ENCODE measurements at regions not wholly inside any gene's neighbourhood (a gene's known extent, or its start where the extent isn't known, plus 50 kb on each side); places are given as distances from the start of the nearest gene placed in this dataset.

- CTCF ChIA-PET: no interaction called here
- POLR2A ChIA-PET: no interaction called here
- TF ChIP-seq CREM (CRISPR knock-in tag; IDR thresholded peaks at IDR 0.05) (no peak), ZNF263 (CRISPR knock-in tag; IDR thresholded peaks at IDR 0.05; ENCODE audit: low read depth) (no peak), GRHL2 (CRISPR knock-in tag; IDR thresholded peaks at IDR 0.05; ENCODE audit: insufficient replicate concordance, severe bottlenecking) (no peak), TCF7 (CRISPR knock-in tag; IDR thresholded peaks at IDR 0.05; ENCODE audit: low read depth) (no peak)
- H3K4me3 Mint-ChIP-seq: no peak overlapping the region
- H3K36me3 Mint-ChIP-seq: no peaks in the 10 kb centered on the region
- no peaks in the 10 kb centered on the region for H3K27me3 Mint-ChIP-seq (ENCODE audit: low read depth)
- H3K9me3 Mint-ChIP-seq: no peaks in the 10 kb centered on the region
- H3K4me1 Mint-ChIP-seq: peaks cover 21% of the 10 kb centered on the region
- ATAC-seq: no peak
- DNase-seq (ENCODE audit: low spot score): no peak
- no peak overlapping the region for H3K27ac Mint-ChIP-seq
Observed at GRCh38 chr12:22978962-22979361, 354.0 kb downstream of the ETNK1 start.

DNA sequence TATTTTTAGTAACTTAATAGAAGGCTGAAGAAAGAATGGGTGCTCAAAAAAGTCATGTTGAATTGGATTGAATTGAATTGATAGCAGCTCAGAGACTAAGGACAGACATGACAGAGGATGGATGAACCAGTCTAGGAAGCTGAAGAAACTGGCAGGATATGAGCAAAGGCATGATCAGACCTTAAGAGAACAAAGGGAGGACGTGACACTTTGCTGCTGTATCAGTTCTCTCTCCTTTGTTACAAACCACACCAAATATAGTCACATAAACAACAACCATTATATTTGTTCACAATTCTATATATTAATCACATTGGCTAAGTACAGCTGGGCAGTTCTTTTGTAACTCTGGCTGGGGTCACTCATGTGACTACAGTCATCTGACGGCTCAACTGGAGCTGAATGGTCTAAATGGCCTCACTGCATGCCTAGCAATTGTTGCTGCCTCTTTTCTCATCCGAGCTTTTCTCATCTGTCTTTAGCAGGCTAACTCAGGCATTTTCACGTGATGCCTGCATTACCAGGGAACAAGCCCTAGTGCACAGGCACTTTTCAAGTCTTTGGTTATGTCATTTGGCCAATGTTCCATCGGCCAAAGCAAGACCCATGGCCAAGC, 355.0 kb downstream of the ETNK1 start:
- no peaks in the 10 kb centered on the region for H3K9me3 Mint-ChIP-seq
- H3K4me3 Mint-ChIP-seq: no peak overlapping the region
- no peak for ATAC-seq
- POLR2A ChIA-PET: no interaction called here
- no peaks in the 10 kb centered on the region for H3K36me3 Mint-ChIP-seq
- H3K4me1 Mint-ChIP-seq: peaks cover 21% of the 10 kb centered on the region
- H3K27ac Mint-ChIP-seq: no peak overlapping the region
- no peaks in the 10 kb centered on the region for H3K27me3 Mint-ChIP-seq (ENCODE audit: low read depth)
- TF ChIP-seq CBFB (CRISPR knock-in tag; IDR thresholded peaks at IDR 0.05; ENCODE audit: low read depth) (no peak), ZBTB21 (CRISPR knock-in tag; IDR thresholded peaks at IDR 0.05; ENCODE audit: borderline replicate concordance) (no peak), ZNF416 (CRISPR knock-in tag; IDR thresholded peaks at IDR 0.05) (no peak), SOX15 (CRISPR knock-in tag; IDR thresholded peaks at IDR 0.05) (no peak)
- no peak for DNase-seq (ENCODE audit: low spot score)
- CTCF ChIA-PET: no interaction called here

- ChIA-PET CTCF (interaction anchor here (0.7 to 1.5 kb wide), 4 partner anchors 10 to 123 kb away, joined by 3 to 4 read pairs (median 3); no protein-coding TSS in a partner anchor), POLR2A (no interaction called here)
- no peak for DNase-seq (ENCODE audit: low spot score)
- H3K27me3 Mint-ChIP-seq (ENCODE audit: low read depth): no peaks in the 10 kb centered on the region
- H3K36me3 Mint-ChIP-seq: no peaks in the 10 kb centered on the region
- peaks cover 21% of the 10 kb centered on the region for H3K4me1 Mint-ChIP-seq
- no peak overlapping the region for H3K4me3 Mint-ChIP-seq
- no peaks in the 10 kb centered on the region for H3K9me3 Mint-ChIP-seq
- no peak overlapping the region for H3K27ac Mint-ChIP-seq
- TF ChIP-seq SOX15 (CRISPR knock-in tag; IDR thresholded peaks at IDR 0.05) (no peak), ZNF317 (CRISPR knock-in tag; IDR thresholded peaks at IDR 0.05; ENCODE audit: borderline replicate concordance, low read depth) (no peak), ZNF425 (CRISPR knock-in tag; conservative IDR thresholded peaks at IDR 0.05) (no peak), GABPB1 (CRISPR knock-in tag; IDR thresholded peaks at IDR 0.05) (no peak), ZBTB21 (CRISPR knock-in tag; IDR thresholded peaks at IDR 0.05; ENCODE audit: borderline replicate concordance) (no peak), NFE2L1 (CRISPR knock-in tag; IDR thresholded peaks at IDR 0.05) (no peak), ZNF219 (CRISPR knock-in tag; IDR thresholded peaks at IDR 0.05; ENCODE audit: borderline replicate concordance) (no peak), NR2C2 (CRISPR knock-in tag; IDR thresholded peaks at IDR 0.05) (no peak), ZNF396 (CRISPR knock-in tag; IDR thresholded peaks at IDR 0.05; ENCODE audit: borderline replicate concordance) (no peak), TP53 (CRISPR knock-in tag; IDR thresholded peaks at IDR 0.05) (no peak)
- TF ChIP-seq, protein P1, sequence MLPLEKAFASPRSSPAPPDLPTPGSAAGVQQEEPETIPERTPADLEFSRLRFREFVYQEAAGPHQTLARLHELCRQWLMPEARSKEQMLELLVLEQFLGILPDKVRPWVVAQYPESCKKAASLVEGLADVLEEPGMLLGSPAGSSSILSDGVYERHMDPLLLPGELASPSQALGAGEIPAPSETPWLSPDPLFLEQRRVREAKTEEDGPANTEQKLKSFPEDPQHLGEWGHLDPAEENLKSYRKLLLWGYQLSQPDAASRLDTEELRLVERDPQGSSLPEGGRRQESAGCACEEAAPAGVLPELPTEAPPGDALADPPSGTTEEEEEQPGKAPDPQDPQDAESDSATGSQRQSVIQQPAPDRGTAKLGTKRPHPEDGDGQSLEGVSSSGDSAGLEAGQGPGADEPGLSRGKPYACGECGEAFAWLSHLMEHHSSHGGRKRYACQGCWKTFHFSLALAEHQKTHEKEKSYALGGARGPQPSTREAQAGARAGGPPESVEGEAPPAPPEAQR (CRISPR knock-in tag; IDR thresholded peaks at IDR 0.05): no peak
- TF ChIP-seq, protein P2, sequence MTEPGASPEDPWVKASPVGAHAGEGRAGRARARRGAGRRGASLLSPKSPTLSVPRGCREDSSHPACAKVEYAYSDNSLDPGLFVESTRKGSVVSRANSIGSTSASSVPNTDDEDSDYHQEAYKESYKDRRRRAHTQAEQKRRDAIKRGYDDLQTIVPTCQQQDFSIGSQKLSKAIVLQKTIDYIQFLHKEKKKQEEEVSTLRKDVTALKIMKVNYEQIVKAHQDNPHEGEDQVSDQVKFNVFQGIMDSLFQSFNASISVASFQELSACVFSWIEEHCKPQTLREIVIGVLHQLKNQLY (CRISPR knock-in tag; IDR thresholded peaks at IDR 0.05): no peak
- peak; percentile 41 for ATAC-seq
Observed at GRCh38 chr12:22981711-22982110, 356.7 kb downstream of the ETNK1 start.
